ENCODE measurements at regions not wholly inside any gene's neighbourhood (a gene's known extent, or its start where the extent isn't known, plus 50 kb on each side); places are given as distances from the start of the nearest gene placed in this dataset.
"Not testable (repeated sequence)": the region's sequence is repeated elsewhere in the genome, so short reads cannot be mapped to it uniquely, and the experiment has no call there.

DNA sequence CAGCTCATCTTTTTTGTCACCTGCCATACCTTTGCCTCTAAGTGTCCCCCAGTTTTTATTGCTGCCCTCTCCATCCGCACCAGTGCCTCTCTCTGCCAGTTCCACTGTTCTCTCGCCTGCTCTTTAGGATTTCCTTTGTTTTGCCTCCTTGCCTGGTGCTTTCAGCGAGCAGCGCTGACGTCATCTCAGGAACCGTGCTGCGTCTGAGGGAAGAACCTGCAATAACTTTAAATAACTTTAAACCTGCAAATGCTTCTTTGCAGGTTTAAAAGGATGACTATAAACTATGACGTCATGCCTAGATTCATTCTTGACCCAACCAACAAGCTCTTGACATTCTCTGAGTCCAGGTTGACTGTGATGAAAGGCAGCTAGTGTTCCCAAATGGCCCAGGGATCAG is 105.1 kb downstream of the LRRC74B start:
- H3K4me3 ChIP-seq; H3K36me3 ChIP-seq; DNase-seq (ENCODE audit: low read depth in 1 of 2, low spot score in 1 of 2); H3K9me3 ChIP-seq (ENCODE audit: low read depth); H3K27ac ChIP-seq; H3K4me1 ChIP-seq (ENCODE audit: low read depth); H3K27me3 ChIP-seq: not testable (repeated sequence)

DNA sequence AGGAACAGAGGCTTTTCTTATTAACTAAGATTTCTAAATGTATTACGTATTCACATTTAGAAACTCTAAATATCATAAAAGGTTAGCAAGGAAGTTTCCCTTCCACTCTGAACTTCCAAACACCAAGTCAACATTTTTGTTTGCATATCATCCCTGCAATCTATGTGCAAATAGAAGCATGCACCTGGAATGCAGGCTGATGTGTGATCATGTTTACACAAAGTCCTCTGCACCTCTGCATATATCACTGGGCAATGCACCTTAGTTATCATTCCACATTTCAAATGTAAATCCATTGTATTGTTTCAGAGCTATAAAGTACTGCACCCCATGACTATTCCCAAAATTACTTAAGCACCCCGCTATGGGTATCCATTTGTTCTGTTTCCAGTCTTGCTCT is 142.1 kb downstream of the LRRC74B start:
- not testable (repeated sequence) for H3K4me3 ChIP-seq; H3K9me3 ChIP-seq (ENCODE audit: low read depth); H3K27ac ChIP-seq

DNA sequence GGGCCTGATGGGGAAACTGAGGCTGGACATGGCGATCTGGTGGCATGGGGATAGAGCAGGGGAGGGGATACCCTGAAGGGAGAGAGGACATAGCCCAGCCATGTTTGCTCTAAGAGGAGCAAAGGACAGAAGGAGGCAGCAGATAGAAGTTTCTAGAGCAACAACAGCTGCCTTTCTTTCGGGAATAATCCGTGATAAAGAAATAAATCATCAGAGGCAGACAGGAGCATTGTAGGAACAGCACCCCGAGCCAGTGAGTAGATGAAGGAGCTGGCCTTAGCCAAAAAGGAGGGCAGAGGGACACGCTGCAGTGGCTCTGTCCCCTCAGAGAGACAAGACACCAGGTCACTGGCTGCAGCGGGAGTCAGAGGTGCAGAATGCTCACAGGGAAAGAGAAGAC is 166.3 kb downstream of the LRRC74B start:
- DNase-seq (ENCODE audit: low read depth in 1 of 2, low spot score in 1 of 2); H3K36me3 ChIP-seq; H3K4me3 ChIP-seq; H3K27me3 ChIP-seq; H3K4me1 ChIP-seq (ENCODE audit: low read depth); H3K27ac ChIP-seq; H3K9me3 ChIP-seq (ENCODE audit: low read depth): not testable (repeated sequence)

More for the DNA sequence above, 142.1 kb downstream of the LRRC74B start:
- not testable (repeated sequence) for DNase-seq (ENCODE audit: low read depth in 1 of 2, low spot score in 1 of 2); H3K27me3 ChIP-seq; H3K36me3 ChIP-seq; H3K4me1 ChIP-seq (ENCODE audit: low read depth)

DNA sequence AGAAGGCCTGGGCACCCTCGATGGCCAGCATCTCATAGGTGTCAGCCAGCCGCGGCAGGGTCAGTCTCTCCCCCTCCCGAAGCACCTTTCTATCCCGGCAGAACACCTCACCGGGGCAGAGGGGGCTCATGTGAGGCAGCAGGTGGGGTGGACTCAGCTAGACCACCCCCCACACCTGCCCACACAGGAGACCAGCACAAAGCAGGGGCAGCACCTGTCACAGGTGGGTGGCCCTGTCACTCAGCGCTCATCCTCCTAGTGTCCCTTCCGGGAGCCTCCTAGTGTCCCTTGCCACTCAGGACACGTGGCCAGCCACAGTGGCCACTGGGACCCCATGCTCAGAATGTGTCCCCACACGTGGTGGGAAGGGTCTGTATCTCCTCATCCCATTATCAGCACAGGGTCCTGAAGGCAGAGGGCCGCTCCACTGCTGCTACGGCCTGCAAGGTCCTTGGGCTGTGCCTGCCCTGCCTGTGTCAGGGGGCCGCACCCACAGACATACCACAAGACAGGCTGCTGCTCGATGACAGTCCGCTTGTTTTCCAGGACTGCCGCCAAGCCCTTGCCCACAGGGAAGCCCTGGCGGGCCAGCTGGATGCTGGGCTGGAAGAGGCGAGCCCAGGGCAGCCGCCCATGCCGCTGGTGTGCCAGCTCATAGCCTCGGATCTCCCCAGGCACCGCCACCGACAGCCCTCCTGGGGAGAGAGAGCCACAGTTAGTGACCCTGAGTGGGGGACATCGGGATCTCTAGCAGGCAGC is 167.4 kb upstream of the RIMBP3B start:
- H3K27me3 ChIP-seq; H3K27ac ChIP-seq; H3K36me3 ChIP-seq; H3K4me1 ChIP-seq (ENCODE audit: low read depth); H3K9me3 ChIP-seq (ENCODE audit: low read depth); H3K4me3 ChIP-seq: not testable (repeated sequence)
- peak in 1 of 2 donors; percentile 0 for DNase-seq (ENCODE audit: low read depth in 1 of 2, low spot score in 1 of 2)

DNA sequence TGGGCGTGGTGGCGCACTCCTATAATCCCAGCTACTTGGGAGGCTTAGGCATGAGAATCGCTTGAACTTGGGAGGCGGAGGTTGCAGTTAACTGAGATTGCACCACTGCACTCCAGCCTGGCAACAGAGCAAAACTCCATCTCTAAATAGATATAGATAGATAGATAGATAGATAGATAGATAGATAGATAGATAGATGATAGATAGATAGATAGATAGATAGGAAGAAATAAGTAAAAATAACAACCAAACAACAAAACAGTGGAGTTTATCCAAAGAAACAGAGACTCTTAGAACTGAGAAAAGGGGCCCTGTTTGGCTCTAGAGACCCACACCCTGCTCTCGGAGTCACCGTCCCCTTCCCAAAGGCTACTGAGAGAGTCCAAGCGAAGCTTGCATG is 158.7 kb upstream of the RIMBP3B start:
- not testable (repeated sequence) for H3K4me1 ChIP-seq (ENCODE audit: low read depth); H3K36me3 ChIP-seq; H3K4me3 ChIP-seq; DNase-seq (ENCODE audit: low read depth in 1 of 2, low spot score in 1 of 2); H3K27me3 ChIP-seq; H3K27ac ChIP-seq; H3K9me3 ChIP-seq (ENCODE audit: low read depth)

DNA sequence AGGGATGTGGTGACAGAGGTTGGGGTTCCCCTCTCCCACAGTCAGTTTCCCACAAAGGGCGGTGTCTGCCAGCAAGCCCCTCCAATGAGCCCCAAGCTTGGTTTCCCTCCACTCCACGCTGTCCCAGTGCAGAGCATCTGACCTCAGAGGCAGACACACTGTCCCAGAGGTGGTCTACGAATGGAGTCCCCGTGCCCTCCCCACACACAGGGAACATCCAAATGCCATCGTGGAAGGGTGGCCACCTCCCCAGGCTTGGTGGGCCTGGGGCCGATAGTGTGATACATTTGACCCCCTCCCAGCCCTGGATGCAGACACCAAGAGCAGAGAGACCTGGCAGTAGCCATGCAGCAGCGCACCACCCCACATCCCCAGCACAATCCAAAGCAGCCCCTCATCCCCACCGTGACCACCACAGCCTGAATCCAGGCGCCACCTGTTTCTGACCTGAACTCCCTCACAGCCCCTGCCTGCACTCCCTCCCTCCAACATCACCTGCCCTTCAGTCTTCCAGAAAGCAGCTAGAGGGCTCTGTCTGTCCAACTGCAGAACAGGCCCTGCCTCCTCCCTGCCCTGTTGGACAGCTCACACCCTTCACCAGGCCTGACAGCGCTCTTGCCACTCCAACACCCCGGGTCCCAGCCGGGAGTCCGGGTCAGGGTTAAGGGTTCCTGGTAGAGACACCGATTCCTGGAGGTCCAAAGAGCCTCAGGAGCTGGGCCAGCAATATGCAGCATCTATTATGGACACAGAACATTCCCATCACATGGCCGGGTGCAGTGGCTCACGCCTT is 156.5 kb upstream of the RIMBP3B start:
- not testable (repeated sequence) for H3K9me3 ChIP-seq (ENCODE audit: low read depth); H3K27me3 ChIP-seq; H3K27ac ChIP-seq; H3K4me3 ChIP-seq; H3K4me1 ChIP-seq (ENCODE audit: low read depth); H3K36me3 ChIP-seq
- DNase-seq (ENCODE audit: low read depth in 1 of 2, low spot score in 1 of 2), result peak in 1 of 2 donors; percentile 0

DNA sequence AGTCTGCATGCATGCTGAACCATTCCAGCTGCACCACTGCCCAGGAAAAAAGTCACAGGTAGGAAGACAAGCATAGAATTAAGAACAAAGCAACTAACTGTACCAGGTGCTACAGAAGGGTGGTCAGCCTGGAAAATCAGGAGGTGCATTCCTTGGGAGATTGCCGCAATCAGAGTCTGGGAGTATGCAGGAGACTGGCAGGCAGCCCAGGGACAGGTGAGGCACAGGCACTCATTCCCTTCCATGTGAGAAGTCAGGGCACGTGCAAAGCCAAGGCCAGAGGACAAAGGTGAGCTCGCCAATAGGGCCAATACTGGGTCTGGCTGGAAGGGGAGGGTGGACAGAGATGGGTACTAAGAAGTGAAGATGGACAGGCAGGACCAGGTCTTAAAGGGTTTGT is 132.1 kb upstream of the RIMBP3B start:
- not testable (repeated sequence) for DNase-seq (ENCODE audit: low read depth in 1 of 2, low spot score in 1 of 2); H3K36me3 ChIP-seq; H3K9me3 ChIP-seq (ENCODE audit: low read depth); H3K4me3 ChIP-seq; H3K27ac ChIP-seq; H3K27me3 ChIP-seq; H3K4me1 ChIP-seq (ENCODE audit: low read depth)

DNA sequence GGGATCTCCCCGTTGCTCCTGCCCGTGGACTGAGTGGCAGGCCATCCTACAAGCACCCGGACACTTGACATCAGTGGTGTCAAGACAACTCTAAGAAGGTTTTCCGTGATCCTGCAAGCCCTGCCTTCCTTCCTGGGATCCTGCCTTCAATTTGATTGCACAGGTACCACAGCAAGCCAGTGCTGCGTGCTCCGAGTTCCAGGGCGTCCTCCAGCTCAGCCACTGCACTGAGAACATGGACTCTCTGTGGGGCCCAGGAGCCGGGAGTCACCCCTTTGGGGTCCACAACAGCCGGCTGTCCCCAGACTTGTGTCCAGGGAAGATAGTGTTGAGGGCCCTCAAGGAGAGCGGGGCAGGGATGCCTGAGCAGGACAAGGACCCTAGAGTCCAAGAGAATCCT is 100.9 kb upstream of the RIMBP3B start:
- DNase-seq (ENCODE audit: low read depth in 1 of 2, low spot score in 1 of 2), result not testable (repeated sequence)

DNA sequence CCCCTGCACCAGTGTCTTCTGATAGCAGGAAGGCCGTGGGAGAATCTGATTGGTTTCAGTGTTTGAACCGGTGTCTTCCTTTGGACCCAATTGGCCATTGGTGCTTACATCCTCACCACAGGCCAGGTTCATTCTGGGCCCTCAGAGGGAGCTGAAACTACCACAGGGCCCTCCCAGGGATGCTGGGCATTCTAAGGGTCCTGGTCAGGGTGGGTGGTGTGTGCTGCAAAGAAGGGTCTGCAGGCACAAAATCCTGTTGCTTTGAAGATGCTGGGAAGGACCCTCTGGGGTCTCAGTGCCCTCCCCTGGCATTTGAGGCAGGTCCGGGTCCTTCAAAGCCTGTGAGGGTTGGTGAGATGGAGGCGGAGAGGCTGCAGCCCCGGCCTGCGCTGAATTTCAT is 89.8 kb upstream of the RIMBP3B start:
- not testable (repeated sequence) for DNase-seq (ENCODE audit: low read depth in 1 of 2, low spot score in 1 of 2); H3K27me3 ChIP-seq; H3K27ac ChIP-seq; H3K4me1 ChIP-seq (ENCODE audit: low read depth); H3K4me3 ChIP-seq; H3K36me3 ChIP-seq; H3K9me3 ChIP-seq (ENCODE audit: low read depth)

More for the DNA sequence above, 100.9 kb upstream of the RIMBP3B start:
- H3K27me3 ChIP-seq; H3K9me3 ChIP-seq (ENCODE audit: low read depth); H3K36me3 ChIP-seq; H3K4me3 ChIP-seq; H3K4me1 ChIP-seq (ENCODE audit: low read depth); H3K27ac ChIP-seq: not testable (repeated sequence)

DNA sequence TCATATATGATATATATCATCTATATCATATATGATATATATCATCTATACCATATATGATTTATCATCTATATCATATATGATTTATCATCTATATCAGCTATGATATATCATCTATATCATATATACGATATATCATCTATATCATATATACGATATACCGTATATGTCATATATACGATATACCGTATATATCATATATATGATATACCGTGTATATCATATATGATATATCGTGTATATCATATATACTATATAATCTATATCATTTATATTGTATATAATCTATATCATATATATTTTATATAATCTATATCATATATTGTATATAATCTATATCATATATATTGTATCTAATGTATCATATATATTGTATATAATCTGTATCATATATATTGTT is 55.9 kb upstream of the RIMBP3B start:
- H3K4me3 ChIP-seq; H3K27me3 ChIP-seq; H3K4me1 ChIP-seq (ENCODE audit: low read depth); H3K9me3 ChIP-seq (ENCODE audit: low read depth); H3K27ac ChIP-seq; H3K36me3 ChIP-seq; DNase-seq (ENCODE audit: low read depth in 1 of 2, low spot score in 1 of 2): not testable (repeated sequence)
